IMR-90 (cell line): ENCODE measurements at regions not wholly inside any gene's neighbourhood (a gene's known extent, or its start where the extent isn't known, plus 50 kb on each side); places are given as distances from the start of the nearest gene placed in this dataset.

Experiments
- ATAC-seq: fragments of 200-7000 bp; cut with Tn5 transposase; 2 replicates; pipeline ENCODE4 v1.9.1; 2020; ENCODE audit warnings: low read depth, mild to moderate bottlenecking, moderate library complexity
- BruUV-seq: library from RNA; stranded (reverse); fragments of 400-500 nt; replicated peaks from 2 replicates; lab custom pipeline; 2021; lab: Mats Ljungman, UMichigan
- CTCF ChIA-PET: fragments of 300-600 bp; formaldehyde crosslinking; extraction: SDS; loops from one replicate; lab custom pipeline; 2021; ENCODE audit warnings: antibody characterized with exemption; lab: Yijun Ruan, JAX
- POLR2A ChIA-PET: fragments of 300-600 bp; sonication (Branson Sonifier 250); formaldehyde crosslinking; loops from one replicate; lab custom pipeline; 2022; ENCODE audit warnings: antibody characterized with exemption; ENCODE audit not compliant: unreplicated experiment; lab: Charles Lee
- DNase-seq: peaks from one replicate; pipeline ENCODE4 v3.0.0; 2013
- H2AFZ ChIP-seq: replicated peaks from 2 replicates; pipeline ENCODE3; 2013; ENCODE audit warnings: low read length, mild to moderate bottlenecking; ENCODE audit not compliant: poor library complexity
- H2AK5ac ChIP-seq: 2 replicates; pipeline ENCODE4 v1.6.1; 2013; ENCODE audit warnings: low read depth, low read length, inconsistent platforms
- H2AK9ac ChIP-seq: replicated peaks from 2 replicates; pipeline ENCODE3; 2013; ENCODE audit warnings: mild to moderate bottlenecking, low read depth, low read length, moderate library complexity; ENCODE audit not compliant: poor library complexity
- H2BK120ac ChIP-seq: 2 replicates; pipeline ENCODE4 v1.6.1; 2013; ENCODE audit warnings: low read depth, low read length, inconsistent platforms
- H2BK15ac ChIP-seq: 3 replicates; pipeline ENCODE4 v1.6.1; 2013; ENCODE audit warnings: low read depth, low read length, inconsistent platforms
- H2BK20ac ChIP-seq: 2 replicates; pipeline ENCODE4 v1.6.1; 2013; ENCODE audit warnings: low read depth, mild to moderate bottlenecking, inconsistent platforms, low read length, moderate library complexity
- H2BK5ac ChIP-seq: 2 replicates; pipeline ENCODE4 v1.6.1; 2013; ENCODE audit warnings: mild to moderate bottlenecking, low read depth, low read length, inconsistent platforms; ENCODE audit not compliant: poor library complexity, severe bottlenecking
- H3K14ac ChIP-seq: replicated peaks from 2 replicates; pipeline ENCODE4 v1.6.1; 2013; ENCODE audit warnings: low read depth, low read length, inconsistent platforms
- H3K18ac ChIP-seq: 2 replicates; pipeline ENCODE4 v1.6.1; 2013; ENCODE audit warnings: low read depth, low read length, control low read depth
- H3K23ac ChIP-seq: 2 replicates; pipeline ENCODE4 v1.6.1; 2013; ENCODE audit warnings: low read depth, low read length, inconsistent platforms
- H3K27ac ChIP-seq: 2 replicates; pipeline ENCODE4 v1.5.1; 2013; ENCODE audit warnings: mild to moderate bottlenecking, control low read depth, low read length; ENCODE audit not compliant: insufficient read depth
- H3K27me3 ChIP-seq: 2 replicates; pipeline ENCODE4 v1.6.1; 2013; ENCODE audit warnings: low read length; ENCODE audit not compliant: control insufficient read depth, insufficient read depth
- H3K36me3 ChIP-seq: 2 replicates; pipeline ENCODE4 v1.6.1; 2013; ENCODE audit warnings: low read length, mixed read lengths; ENCODE audit not compliant: control insufficient read depth, insufficient read depth
- H3K4ac ChIP-seq: 2 replicates; pipeline ENCODE4 v1.6.1; 2013; ENCODE audit warnings: low read depth, low read length, inconsistent platforms
- H3K4me1 ChIP-seq: 2 replicates; pipeline ENCODE4 v1.6.1; 2013; ENCODE audit warnings: low read length, mixed read lengths; ENCODE audit not compliant: control insufficient read depth, insufficient read depth
- H3K4me2 ChIP-seq: 2 replicates; pipeline ENCODE4 v1.6.1; 2013; ENCODE audit warnings: low read depth, mild to moderate bottlenecking, control low read depth, low read length, moderate library complexity
- H3K4me3 ChIP-seq: 2 replicates; pipeline ENCODE4 v1.5.1; 2013; ENCODE audit warnings: low read depth, mild to moderate bottlenecking, control low read depth, low read length, moderate library complexity; ENCODE audit not compliant: insufficient read depth
- H3K56ac ChIP-seq: 2 replicates; pipeline ENCODE4 v1.6.1; 2013; ENCODE audit warnings: low read length, inconsistent platforms; ENCODE audit not compliant: insufficient read depth; ENCODE audit errors: extremely low read depth
- H3K79me1 ChIP-seq, 2 experiments: 2 replicates each; pipeline ENCODE4 v1.6.1; 2013; ENCODE audit warnings: low read length in 2 of 2, inconsistent platforms in 1 of 2, low read depth in 1 of 2
- H3K9ac ChIP-seq: 2 replicates; pipeline ENCODE4 v1.6.1; 2013; ENCODE audit warnings: low read depth, low read length, control low read depth
- H3K9me1 ChIP-seq: 2 replicates; pipeline ENCODE4 v1.6.1; 2013; ENCODE audit warnings: low read length, inconsistent platforms; ENCODE audit not compliant: insufficient read depth
- H3K9me3 ChIP-seq: 2 replicates; pipeline ENCODE4 v1.6.1; 2013; ENCODE audit warnings: low read length; ENCODE audit not compliant: control insufficient read depth, insufficient read depth
- H4K20me1 ChIP-seq: 2 replicates; pipeline ENCODE4 v1.6.1; 2013; ENCODE audit warnings: low read length, inconsistent platforms; ENCODE audit not compliant: insufficient read depth
- H4K5ac ChIP-seq: 2 replicates; pipeline ENCODE4 v1.6.1; 2013; ENCODE audit warnings: mild to moderate bottlenecking, low read depth, low read length, control low read depth
- H4K8ac ChIP-seq, 2 experiments: 2 replicates each; pipeline ENCODE4 v1.6.1; 2013; ENCODE audit warnings: low read depth in 2 of 2, low read length in 2 of 2, control low read depth in 1 of 2, inconsistent platforms in 1 of 2
- H4K91ac ChIP-seq: 2 replicates; pipeline ENCODE4 v1.6.1; 2013; ENCODE audit warnings: low read depth, low read length, inconsistent platforms; ENCODE audit not compliant: insufficient read depth
- BHLHE40 ChIP-seq: fragments of 150-350 bp; IDR thresholded peaks from 2 replicates; pipeline ENCODE4 v1.6.1; 2016; ENCODE audit warnings: mild to moderate bottlenecking, low read depth, low read length
- CHD1 ChIP-seq: IDR thresholded peaks from 2 replicates; pipeline ENCODE4 v1.6.1; 2012; ENCODE audit warnings: low read depth, low read length, improper control_type of control experiment
- CTCF ChIP-seq: conservative IDR thresholded peaks from 2 replicates; pipeline ENCODE4 v1.5.1; 2012; ENCODE audit warnings: mild to moderate bottlenecking, low read depth, low read length, improper control_type of control experiment
- MXI1 ChIP-seq: IDR thresholded peaks from 2 replicates; pipeline ENCODE4 v1.6.1; 2012; ENCODE audit warnings: low read depth, mild to moderate bottlenecking, low read length, moderate library complexity, borderline replicate concordance
- NFE2L2 ChIP-seq: fragments of 150-350 bp; IDR thresholded peaks from 2 replicates; pipeline ENCODE4 v1.6.1; 2016; ENCODE audit warnings: low read depth, mild to moderate bottlenecking, low read length
- RCOR1 ChIP-seq: IDR thresholded peaks from 2 replicates; pipeline ENCODE4 v1.6.1; 2012; ENCODE audit warnings: mild to moderate bottlenecking, low read length, improper control_type of control experiment; ENCODE audit not compliant: insufficient replicate concordance
- USF2 ChIP-seq: fragments of 150-350 bp; IDR thresholded peaks from 2 replicates; pipeline ENCODE4 v1.6.1; 2017; ENCODE audit warnings: mild to moderate bottlenecking, antibody characterized with exemption, low read length, low read depth
- WGBS, 2 experiments: methylation state at CpG; one replicate each; pipeline versions ENCODE4 v1.1.5 to v1.1.7; 2013; ENCODE audit warnings: missing lambda C conversion rate in 2 of 2; ENCODE audit not compliant: insufficient read length in 1 of 2; ENCODE audit errors: extremely low coverage in 2 of 2; 5-methylcytosine and 5-hydroxymethylcytosine counted together
- dilution Hi-C: fragments of 300-500 bp; cut with HindIII; formaldehyde crosslinking; loops from one replicate; pipeline ENCODE4 v1.14.3; 2018; ENCODE audit warnings: low sequenced_read_pairs; ENCODE audit not compliant: unreplicated experiment
- in situ Hi-C: fragments of 300-500 bp; cut with MboI; formaldehyde crosslinking; loops from 3 replicates; pipeline ENCODE4 v1.14.3; 2019; ENCODE audit warnings: low sequenced_read_pairs, inconsistent platforms, mixed read lengths
- intact Hi-C: fragments of 100-400 bp; cut with micrococcal nuclease; formaldehyde crosslinking; loops from 2 replicates; pipeline ENCODE4 v1.10.0; 2022

DNA sequence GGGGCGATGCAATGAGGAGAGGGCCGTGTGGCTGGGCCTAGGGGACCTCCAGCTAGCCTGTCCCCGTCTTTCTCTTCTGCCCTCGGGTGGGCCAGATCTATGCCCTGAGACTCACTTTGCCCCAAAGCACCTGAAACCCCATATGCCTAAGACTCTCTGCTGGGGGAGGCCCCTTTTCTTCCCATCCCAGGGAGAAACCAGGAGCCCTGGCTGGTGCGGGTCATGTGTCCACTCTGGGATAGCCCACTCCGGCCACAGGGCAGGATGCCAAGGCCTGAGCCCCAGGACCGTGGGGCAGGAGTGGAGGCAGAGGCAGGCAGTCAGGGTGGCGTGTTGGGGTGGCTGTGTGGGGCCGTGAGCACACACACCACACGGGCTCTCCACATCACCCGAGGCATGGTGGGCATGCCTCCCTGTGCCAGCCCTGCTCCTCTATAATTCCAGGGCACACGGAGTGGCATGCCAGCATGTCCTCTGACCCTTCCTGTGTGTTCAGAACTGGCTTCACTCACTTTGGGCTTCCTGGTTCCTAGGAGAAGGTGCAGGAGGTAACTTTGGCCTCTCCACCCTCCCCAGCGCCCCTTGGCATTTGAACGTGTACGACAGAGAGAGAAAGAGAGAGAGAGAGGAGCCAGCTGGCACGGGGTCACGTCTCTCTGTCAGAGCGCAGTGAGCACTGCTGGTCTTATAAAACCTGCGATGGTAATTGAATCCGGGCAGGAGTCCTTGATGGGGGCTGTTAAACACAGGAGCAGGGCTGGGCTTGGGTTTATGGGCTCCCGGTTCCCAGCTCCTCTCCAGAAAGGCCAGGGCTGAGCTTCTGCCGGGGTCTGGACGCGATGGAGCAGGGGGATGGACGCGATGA lies 144.2 kb downstream of the KIF26A start:
- no TSS peak for BruUV-seq
- H4K5ac ChIP-seq = no peak overlapping the region
- ATAC-seq = no peak
- H3K27me3 ChIP-seq = no peaks in the 10 kb centered on the region
- dilution Hi-C loops = no loop called here
- H3K56ac ChIP-seq = no peak overlapping the region
- TF ChIP-seq USF2 = no peak
- TF ChIP-seq BHLHE40 = no peak
- no peak for TF ChIP-seq RCOR1
- TF ChIP-seq NFE2L2 = no peak
- TF ChIP-seq CHD1 = no peak
- TF ChIP-seq CTCF = no peak
- no peak for TF ChIP-seq MXI1
- H3K9me3 ChIP-seq = peaks cover 77% of the 10 kb centered on the region
- in situ Hi-C loops = no loop called here
- no peak overlapping the region for H3K18ac ChIP-seq
- CTCF ChIA-PET = no interaction called here
- no peak for DNase-seq
- 31% methylated on average over 8 of the region's 26 CpGs; no CpG with 5 or more reads in 1 of the 2 experiments for WGBS, 2 experiments
- H2BK20ac ChIP-seq = no peak overlapping the region
- H4K8ac ChIP-seq = no peak overlapping the region
- H3K79me1 ChIP-seq = no peaks in the 10 kb centered on the region
- no peaks in the 10 kb centered on the region for H4K20me1 ChIP-seq
- no peak overlapping the region for H3K4me3 ChIP-seq
- H3K9me1 ChIP-seq = no peaks in the 10 kb centered on the region
- no peak overlapping the region for H4K91ac ChIP-seq
- H3K4me1 ChIP-seq = no peaks in the 10 kb centered on the region
- no peak overlapping the region for H3K23ac ChIP-seq
- H2BK15ac ChIP-seq = no peak overlapping the region
- no peak overlapping the region for H3K4me2 ChIP-seq
- H2AK5ac ChIP-seq = no peak overlapping the region
- no peak overlapping the region for H2BK5ac ChIP-seq
- intact Hi-C loops = no loop called here
- H3K4ac ChIP-seq = no peak overlapping the region
- no peak overlapping the region for H3K14ac ChIP-seq
- no peak overlapping the region for H2AK9ac ChIP-seq
- H3K36me3 ChIP-seq = no peaks in the 10 kb centered on the region
- peak overlapping the region; percentile 21 for H2AFZ ChIP-seq
- POLR2A ChIA-PET = no interaction called here
- H3K27ac ChIP-seq = no peak overlapping the region
- H2BK120ac ChIP-seq = no peak overlapping the region
- no peak overlapping the region for H3K9ac ChIP-seq
